GM12892 (cell line): ENCODE measurements at regions not wholly inside any gene's neighbourhood (a gene's known extent, or its start where the extent isn't known, plus 50 kb on each side); places are given as distances from the start of the nearest gene placed in this dataset.

Experiments used
- DNase-seq: peaks from one replicate; pipeline ENCODE4 v3.0.0; 2011; ENCODE audit not compliant: insufficient read length
- FAIRE-seq: peaks from 2 replicates; lab custom pipeline; 2011; peaks lifted over from hg19 to GRCh38; lab: Jason Lieb, UNC
- POLR2A ChIP-seq: IDR thresholded peaks from 2 replicates; pipeline ENCODE4 v1.6.1; 2011; ENCODE audit warnings: low read depth, low read length, control low read depth
- POLR2AphosphoS5 ChIP-seq: IDR thresholded peaks from 2 replicates; pipeline ENCODE4 v1.6.1; 2011; ENCODE audit warnings: low read depth, low read length, control low read depth
- TAF1 ChIP-seq: IDR thresholded peaks from 2 replicates; pipeline ENCODE4 v1.6.1; 2011; ENCODE audit warnings: low read depth, mild to moderate bottlenecking, control low read depth, low read length, borderline replicate concordance

DNA sequence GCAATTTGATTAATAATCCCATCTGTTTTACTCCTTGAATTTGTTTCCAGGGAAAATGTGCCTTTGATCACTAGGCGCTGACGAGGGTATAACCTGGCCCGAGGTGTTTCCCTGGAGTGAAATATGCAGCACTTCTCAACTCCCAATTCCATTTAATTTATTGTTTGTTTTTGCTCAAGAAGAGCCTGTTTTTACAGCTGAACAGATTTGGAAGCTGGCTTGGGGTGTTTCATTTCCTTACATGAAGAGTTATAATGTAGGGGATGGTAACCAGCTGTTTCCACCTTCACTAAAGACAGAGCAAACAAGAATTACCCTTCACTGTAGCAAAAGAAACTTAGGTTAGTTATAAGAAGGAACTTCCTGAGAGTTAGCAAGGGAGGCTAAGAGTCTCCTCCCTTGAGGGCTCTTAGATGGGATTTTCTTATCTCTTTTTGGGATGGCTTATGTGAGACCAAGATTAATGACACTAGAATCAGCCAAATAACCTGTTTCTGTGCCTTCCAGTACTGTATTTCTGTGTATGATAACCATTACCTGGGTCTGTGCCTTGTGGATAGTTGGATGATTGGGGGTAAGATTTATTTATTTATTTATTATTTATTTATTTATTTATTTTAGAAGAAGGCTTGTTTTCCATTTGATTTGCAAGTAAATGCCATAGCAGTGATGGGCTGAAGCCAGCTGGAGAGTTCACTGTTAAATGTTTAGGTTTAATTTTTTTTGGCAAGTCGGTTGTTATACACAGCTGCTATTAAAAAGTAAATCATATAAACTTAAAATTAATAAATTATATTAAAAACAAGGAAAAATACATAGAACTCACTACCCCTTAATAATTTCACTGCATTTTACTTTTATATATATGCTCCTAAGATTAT lies 162.2 kb upstream of the BMP2 start:
- FAIRE-seq (no peak), DNase-seq (no peak)
- no peak for TF ChIP-seq POLR2AphosphoS5

DNA sequence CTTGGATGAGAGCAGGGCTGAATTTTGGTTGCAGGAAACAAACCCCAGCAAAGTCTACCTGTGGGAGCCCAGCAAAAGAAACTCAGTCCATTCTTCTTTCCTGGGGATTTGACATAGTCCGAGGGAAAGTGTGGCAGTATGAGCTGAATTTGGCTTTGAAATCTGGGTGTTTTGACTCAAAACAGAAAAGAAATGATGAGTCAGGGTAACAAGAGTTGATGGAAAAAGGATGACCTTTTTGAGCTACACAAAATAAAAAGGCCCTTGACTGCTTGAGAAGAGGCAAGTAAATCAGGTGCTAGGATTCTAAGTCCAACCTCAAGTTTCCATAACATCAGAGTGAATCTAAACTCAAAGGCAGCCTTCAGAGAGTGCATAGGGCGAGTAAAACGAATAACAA lies 163.3 kb upstream of the BMP2 start:
- TF ChIP-seq POLR2A (no peak), POLR2AphosphoS5 (no peak), TAF1 (no peak)
- no peak for DNase-seq
- no peak for FAIRE-seq

DNA sequence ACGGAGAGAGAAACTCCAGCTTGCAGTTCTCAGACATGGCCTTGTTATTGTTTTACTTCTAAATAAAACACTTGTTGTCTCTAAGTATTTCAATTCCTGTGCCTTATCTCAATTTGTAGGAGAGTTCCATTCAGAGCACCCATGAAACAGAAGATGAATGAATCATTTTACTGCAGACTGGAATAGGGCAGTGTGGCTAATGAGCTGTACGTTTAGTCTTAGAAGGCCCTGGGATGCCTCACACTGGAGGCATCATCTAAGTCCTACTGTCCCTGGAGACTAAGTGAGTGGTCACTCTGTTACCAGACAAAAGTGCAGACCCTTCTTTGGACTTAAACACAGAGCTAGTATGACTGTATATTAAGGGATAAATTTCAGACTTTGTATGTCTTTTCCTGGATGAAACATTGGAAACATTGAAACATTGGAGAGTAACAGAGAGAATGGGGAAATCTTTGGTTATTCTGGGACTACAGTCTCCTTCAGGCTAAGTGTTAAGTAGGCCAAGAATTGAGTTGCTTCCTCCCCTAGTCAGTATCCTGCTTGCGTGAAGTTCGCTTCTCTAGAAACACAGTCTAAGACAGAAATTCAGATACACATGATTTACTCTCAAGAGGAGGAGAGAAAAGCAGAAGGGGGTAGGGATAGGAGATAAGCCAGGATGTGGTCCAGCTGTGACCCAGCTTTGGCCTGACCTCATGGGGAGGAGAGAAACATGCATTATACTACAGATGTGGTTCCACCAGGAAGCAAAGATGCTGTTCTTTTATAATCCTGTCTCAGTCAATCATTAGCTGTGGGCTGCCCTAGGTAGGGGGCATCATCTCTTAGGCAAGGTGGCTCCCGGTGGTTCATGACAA lies 167.4 kb upstream of the BMP2 start:
- FAIRE-seq (no peak), DNase-seq (no peak)
- TF ChIP-seq POLR2AphosphoS5 = no peak
- no peak for TF ChIP-seq TAF1
- TF ChIP-seq POLR2A = no peak

DNA sequence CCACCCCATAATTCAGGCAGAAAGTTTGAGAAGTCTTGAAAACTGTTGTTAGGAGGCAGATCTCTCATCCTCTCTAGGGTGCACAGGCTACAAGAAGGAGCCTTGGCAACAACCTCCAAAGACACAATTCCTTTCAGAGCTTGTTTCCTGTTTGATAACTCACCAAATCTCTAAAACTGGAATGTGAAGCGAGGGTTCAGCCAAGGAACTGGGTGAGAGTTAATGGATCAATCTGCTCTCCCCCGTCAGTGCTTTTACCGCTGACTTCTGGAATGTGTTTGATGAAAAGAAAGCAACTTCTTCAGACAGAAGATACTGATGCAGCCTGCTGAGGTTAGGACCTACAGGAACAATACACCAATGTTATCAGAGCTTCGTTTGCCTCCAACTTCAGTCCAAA lies 171.8 kb upstream of the BMP2 start:
- no peak for TF ChIP-seq POLR2A
- no peak for TF ChIP-seq TAF1
- TF ChIP-seq POLR2AphosphoS5 = no peak
- no peak for FAIRE-seq
- DNase-seq = no peak

DNA sequence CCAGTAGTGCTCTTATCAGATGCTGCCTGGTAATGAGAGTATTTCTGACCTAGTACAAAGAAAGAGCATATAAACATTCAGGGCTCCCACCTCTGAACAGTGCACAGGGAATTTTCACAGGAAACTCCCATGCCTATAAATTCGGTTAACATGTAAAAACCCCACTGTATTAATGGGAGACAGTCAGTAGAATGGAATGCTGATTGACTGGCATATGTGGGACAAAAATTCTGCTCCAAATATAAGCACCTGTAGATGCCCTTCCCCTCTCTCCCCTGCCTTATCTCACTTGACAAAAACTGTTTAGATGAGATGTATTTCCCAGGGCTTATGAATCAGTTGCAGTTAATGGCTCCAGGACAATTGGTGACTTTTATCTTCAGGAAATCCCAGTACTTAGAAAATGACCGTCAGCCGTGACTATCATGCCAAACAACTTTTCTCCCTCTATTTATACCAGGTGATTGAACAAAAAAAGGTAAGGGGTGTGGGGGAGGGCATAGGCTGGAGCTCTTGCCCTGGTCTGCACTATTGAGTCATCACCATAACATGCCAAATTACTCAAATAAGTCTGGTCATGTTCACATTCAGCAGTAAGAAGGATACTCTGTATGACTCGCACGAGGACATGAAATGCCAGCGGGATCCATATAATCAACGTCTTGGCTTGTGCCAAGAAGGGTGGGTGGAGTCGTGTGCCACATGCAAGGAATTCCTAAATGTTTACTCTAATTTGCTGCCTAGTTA lies 176.4 kb upstream of the BMP2 start:
- TF ChIP-seq POLR2AphosphoS5 (no peak), POLR2A (no peak), TAF1 (no peak)
- DNase-seq (no peak), FAIRE-seq (no peak)

DNA sequence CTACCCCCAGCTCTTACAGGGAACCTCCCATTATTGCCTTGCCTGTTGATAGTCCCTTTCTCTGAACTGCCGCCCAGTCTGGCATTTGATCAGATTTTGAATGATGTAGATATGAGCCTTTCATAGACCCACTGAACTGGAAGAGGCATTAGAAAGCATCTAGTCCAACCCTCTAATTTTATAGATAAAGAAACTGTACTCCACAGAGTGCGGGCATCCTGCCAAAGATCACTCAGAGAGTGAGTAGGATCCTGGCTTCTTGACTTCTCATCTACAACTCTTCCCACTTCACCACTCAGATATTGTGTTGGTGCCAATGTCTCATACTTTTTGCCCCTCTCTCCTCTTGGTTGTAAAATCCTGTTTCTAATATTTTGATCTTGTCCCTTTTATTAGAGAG lies 179.2 kb upstream of the BMP2 start:
- FAIRE-seq = no peak
- DNase-seq = no peak
- TF ChIP-seq POLR2AphosphoS5 (no peak), POLR2A (no peak), TAF1 (no peak)

DNA sequence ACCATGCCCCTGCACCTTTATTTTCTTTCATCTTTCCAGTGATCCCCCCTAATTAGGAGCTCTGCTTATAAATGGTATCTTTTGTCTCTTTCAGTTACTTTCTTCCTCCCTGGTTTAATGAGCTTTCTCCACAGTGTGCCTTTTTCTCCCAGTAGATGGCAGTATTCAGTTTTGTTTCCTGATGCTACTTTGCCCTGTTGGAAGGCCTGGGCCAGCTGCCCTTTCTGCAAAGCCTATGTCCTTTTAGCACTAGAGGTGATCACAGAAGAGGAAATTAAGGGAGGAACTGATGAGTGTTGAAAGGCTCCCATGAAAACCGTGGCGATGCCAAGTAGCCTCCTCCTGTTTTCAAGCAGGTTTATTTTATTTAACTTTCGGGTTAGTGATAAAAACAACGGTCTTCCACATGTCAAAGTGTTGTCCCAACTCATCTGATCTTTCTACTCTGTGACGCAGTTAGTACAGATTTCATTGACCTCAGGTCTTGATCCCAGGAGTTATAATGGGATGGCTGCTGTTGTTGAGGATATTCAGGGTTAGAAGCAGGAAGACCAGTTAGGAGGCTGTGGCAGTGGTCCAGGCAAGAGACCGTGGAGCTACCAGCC lies 184.2 kb upstream of the BMP2 start:
- FAIRE-seq = peak; percentile 74
- TF ChIP-seq POLR2A = no peak
- TF ChIP-seq TAF1 = no peak
- TF ChIP-seq POLR2AphosphoS5 = no peak
- no peak for DNase-seq

DNA sequence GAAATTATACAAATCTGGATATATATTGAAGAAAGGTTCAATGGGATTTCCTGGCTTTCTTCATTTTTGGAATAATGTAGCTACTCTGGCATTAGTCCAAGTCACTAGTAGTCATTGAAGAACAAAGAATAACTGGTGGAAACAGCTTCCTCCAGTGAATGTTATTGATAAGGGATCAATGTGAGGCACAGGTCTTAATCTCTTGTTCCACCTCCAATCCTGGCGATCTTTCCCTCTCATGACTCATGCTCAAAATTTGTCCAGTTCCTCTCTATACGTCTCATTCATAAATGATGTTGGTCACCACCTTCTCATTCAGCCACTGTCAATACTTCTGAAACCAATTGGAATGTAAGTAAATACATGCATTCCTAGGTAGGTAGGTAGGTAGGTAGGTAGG lies 185.0 kb upstream of the BMP2 start:
- DNase-seq = no peak
- TF ChIP-seq POLR2A = no peak
- TF ChIP-seq POLR2AphosphoS5 = no peak
- no peak for TF ChIP-seq TAF1
- no peak for FAIRE-seq

DNA sequence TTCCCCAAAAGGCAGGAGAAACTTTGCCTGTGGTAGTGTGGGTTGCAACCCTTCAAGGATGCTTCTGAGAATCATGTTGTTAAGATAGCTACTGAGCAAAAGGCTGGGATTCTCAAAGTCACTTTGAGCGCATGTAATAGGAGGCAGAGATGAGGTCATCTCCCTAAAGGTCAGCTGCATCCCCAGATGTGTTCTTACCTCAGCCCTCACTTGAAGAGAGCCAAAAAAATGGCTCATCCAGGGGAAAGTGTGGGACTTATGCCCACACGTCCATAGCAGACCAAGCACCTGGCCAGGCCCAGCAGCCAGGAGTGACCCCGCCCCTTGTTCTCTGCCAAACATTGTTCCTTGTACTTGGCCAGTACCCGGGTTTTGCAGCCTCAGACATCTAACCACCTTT lies 187.0 kb upstream of the BMP2 start:
- TF ChIP-seq POLR2AphosphoS5 (no peak), TAF1 (no peak), POLR2A (no peak)
- FAIRE-seq = no peak
- no peak for DNase-seq

DNA sequence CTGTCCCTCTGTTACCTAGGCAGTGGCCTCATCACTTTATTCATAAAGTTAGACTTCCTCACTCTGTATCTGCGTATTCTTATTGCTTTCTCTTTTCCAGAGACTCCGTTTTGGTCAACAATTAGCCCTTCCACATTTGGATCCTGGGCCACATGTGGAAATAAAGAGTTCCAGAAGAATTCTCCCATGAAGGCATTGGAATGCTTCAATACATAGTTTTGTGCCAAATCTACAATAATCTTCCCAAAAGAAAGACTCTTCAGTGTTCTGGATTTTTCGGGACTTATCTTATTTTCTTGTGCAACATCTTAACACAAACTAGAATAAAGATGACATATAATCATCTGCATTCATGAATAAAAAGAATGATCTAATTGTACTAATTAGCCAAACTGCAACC lies 187.7 kb upstream of the BMP2 start:
- DNase-seq = no peak
- FAIRE-seq = no peak
- no peak for TF ChIP-seq POLR2AphosphoS5
- TF ChIP-seq TAF1 = no peak
- no peak for TF ChIP-seq POLR2A

DNA sequence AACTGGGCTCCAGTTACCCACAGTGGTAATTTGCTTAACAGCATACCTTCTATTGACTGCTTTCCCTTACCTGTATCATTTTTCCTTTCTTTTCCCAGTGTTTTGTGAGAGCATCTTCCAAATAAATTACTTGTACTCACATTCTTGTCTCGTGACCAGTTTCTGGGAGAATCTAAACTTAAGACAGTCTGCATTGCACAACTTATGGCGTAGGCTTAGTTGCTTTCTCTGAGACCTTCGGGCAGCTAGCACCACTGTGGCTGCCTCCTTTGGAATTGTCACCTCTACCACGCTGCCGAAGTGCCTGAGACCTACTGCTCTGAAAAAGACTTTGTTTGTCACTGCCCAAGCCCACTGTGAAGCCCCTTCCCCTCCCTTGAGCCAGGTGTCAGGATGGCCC lies 188.1 kb upstream of the BMP2 start:
- DNase-seq (no peak), FAIRE-seq (no peak)
- TF ChIP-seq POLR2AphosphoS5 (no peak), TAF1 (no peak), POLR2A (no peak)
